Activated CD8-positive, alpha-beta memory T cell treated with anti-CD3 and anti-CD28 coated beads for 48 hours (primary cell): ENCODE measurements at regions not wholly inside any gene's neighbourhood (a gene's known extent, or its start where the extent isn't known, plus 50 kb on each side); places are given as distances from the start of the nearest gene placed in this dataset.
"Not testable (repeated sequence)": the region's sequence is repeated elsewhere in the genome, so short reads cannot be mapped to it uniquely, and the experiment has no call there.

Experiments used
- DNase-seq, 3 experiments: peaks; one replicate each; pipeline ENCODE4 v3.0.0-alpha.2; 2020; ENCODE audit warnings: low read depth in 2 of 3, low spot score in 2 of 3

DNA sequence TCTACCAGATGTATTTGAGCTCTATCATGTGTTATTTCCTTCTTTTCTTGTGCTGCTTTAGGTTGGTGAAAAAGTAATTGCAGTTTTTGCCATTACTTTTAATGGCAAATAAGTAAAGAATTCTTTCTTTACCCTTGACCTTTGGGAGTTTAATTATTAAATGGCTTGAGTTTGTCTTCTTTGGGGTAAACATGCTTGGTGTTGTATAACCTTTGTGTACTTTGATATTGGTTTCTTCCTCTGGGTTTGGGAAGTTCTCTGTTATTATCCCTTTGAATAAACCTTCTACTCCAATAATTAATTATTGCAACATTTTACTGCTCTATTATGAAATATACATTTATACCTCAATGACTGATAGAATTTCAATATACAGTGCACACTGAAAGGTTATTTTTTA, 709.4 kb downstream of the PCDH17 start:
- DNase-seq: no peak

DNA sequence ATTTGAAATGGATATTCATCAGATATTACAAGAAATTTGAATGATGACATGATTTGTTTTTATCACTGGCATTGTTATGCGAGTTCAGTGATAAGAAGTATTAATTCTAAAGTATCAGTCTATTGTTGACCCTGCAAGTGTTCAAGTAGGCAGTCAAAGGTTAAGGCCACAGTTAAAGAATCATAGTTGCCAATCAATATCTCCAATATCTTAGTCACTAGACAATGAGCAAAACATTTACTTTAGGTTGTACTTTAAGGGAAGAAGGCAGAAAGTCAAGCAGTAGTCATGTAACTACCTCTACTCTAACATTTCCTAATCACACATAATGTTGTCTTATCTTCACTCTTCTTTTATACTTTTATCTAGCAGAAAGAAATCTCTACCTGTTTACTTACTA, 709.8 kb downstream of the PCDH17 start:
- no peak for DNase-seq

DNA sequence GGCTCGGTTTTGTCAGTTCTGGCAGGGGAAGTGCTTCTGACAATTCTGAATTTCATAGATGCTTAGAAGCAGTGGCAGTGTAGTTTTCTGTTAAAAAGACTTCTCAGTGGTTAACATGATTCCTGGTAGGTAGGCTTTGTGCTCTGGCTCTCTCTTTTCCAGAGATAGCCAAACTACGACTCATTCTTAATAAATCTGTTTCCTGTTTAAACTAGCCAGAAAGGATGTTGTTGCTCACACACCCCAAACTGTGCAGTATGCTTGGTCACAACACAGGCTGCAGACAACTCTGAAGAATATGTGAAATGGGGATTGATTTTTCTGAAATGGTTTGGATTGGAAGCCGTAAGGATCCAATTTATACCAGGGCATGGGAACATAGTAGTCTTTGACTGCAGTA, 711.5 kb downstream of the PCDH17 start:
- DNase-seq: no peak

DNA sequence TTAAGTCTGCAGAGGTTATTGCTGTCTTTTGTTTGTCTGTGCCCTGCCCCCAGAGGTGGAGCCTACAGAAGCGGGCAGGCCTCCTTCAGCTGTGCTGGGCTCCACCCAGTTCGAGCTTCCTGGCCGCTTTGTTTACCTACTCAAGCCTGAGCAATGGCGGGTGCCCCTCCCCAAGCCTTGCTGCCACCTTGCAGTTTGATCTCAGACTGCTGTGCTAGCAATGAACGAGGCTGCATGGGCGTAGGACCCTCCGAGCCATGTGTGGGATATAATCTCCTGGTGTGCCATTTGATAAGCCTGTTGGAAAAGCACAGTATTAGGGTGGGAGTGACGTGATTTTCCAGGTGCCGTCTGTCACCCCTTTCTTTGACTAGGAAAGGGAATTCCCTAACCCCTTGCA, 720.6 kb downstream of the PCDH17 start:
- DNase-seq: not testable (repeated sequence)

DNA sequence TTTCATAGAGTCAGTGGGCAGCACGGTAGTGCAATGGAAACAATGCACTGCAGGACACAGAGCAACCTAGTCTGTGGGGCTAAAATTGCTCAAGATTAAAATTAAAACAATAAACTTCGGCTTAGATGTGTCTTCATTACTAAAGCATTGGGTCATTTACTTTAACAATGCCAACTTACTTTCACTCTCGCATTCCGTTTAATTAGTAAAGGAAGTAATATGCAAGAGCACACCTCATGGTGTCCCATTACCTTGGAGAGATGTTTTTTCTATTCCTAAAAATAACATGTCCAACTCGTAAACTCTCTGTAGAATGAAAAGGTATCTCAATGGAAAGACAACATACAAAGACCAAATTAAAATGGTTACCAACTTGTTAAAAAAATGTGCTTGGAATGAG, 738.4 kb downstream of the PCDH17 start:
- no peak for DNase-seq

DNA sequence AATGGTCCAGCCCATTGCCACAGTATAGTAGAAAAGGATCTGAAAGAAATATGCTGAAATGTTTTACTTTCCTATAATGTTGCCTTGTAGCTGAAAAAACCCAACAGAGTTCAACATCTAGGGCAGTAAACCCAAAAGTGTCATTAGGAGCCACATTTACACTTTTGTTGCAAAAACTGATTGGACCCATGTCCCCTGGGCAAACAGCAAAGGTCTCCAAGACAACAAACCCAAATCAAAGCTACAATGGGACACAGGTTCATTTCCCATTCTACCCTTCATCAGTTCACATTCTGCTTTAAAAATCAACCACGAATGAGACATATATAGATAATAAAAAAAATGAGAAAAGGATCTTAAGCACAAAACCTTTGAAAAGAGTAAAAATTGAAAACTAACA, 744.8 kb downstream of the PCDH17 start:
- DNase-seq: no peak

DNA sequence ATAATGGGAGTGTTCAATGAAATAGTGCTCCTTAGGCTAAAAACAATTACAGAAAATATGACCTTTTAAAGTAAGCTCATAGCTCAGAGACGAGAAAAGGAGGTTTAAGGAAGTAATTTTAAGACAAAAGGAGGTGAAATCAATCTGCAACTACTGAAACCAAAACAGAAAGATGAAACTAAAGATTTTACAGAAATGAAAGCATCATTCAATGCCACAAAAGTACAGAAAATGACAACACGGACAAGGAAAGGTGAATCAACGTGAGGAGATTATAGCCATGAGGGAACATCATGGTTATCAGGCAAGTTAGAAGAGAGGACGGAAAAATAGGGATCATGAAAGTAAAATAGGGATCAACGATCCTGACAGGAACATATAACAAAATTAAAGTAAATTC, 745.2 kb downstream of the PCDH17 start:
- no peak for DNase-seq

DNA sequence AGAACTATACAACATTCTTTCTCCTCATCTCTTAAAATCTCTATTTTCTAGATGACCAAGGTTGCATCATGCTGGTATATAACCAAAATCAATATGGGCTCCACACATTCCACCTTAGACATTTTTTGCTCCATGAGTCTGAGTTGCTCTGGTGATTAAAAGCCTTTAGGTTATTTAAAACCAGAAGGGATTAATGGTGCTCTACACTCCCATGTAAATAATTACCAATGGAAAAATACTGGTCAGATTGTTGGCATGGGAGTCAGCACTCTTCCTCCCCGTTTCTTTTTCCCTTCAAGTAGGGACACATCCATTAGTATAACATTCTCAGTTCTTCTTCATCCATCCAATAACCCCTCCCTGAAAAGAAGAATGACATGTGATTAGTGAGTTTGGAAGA, 747.7 kb downstream of the PCDH17 start:
- no peak for DNase-seq

DNA sequence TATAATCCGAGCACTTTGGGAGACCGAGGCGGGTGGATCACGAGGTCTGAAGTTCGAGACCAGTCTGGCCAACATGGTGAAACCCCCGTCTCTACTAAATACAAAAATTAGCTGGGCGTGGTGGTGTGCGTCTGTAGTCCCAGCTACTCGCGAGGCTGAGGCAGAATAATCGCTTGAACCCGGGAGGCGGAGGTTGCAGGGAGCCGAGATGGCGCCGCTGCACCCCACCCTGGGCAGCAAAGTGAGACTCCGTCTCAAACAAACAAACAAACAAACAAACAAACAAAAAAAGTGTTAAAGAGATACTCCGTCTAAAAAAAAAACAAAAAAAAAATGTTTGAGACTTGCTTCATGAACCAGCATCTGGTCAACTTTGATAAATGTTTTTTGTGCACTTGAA, 753.8 kb downstream of the PCDH17 start:
- not testable (repeated sequence) for DNase-seq

DNA sequence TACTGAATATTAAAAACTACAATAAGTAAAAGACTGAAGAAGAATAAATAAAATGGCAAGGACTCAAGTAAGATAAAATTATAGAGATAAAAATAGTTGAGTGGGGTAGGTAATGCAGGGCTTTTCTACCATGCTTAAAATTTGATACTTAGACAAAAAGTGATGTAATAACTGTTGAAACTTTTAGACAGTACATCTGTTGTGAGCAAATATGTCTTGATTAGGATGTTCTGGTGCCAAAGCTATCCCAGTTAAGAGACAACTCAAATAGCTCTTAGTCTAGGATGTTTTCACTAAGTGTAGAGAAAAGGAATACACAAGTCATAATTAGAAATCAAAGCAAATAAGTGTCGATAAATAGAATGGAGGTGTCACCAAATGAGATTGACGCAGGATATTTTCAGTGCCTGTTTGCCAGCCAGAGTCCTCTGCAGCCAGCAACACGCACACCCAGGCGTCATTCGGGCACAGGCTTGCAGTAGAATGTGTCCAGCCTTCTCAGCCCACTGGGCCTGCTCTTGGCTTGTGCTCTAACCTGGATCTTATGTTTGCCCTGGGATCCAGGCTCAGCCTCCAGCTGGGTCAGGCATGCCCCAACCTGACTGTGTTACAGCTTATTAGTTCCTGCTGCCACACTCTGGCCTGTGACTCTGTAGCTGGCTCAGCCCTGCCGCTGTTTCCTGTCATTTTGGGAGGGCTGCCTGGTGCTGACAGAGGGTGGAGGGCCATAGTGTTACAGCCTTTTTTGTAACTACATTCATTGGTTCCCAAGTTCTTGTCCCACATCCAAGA, 766.2 kb downstream of the PCDH17 start:
- no peak for DNase-seq

DNA sequence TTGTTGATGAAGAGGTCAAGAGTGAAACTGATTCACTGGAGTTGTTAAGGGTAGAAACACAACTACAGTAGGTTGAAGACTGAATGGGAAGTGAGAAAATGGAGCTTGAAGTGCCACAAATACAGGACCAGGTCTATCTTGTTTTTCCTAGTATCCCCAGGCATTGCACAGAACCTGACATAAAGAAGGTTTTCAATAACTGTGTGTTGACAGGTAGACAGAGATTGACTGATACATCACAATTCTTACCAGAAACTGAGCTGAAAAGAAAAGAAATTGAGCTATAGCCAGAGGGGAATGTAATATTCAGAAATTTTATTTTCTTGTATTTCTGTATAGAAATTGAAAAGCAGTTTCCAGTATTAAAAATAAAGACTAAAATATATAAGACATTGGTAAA, 767.7 kb downstream of the PCDH17 start:
- DNase-seq: no peak

DNA sequence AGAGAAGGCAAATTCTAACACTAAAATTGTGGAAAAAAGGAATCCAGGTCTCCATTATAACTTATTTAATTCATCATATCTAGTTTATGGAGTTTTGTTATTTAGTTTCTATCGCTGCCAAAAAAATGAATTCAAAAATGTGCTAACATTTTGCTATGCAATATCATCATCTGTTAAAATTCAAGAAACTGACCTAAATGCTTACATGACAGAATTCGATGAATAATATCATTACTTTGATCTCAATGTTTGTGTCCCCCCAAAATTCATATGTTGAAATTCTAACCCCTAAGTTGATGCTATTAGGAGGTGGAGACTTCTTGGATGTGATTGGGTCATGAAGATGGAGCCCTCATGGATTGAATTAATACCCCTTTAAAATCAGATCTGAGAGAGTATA, 775.0 kb downstream of the PCDH17 start:
- no peak for DNase-seq

DNA sequence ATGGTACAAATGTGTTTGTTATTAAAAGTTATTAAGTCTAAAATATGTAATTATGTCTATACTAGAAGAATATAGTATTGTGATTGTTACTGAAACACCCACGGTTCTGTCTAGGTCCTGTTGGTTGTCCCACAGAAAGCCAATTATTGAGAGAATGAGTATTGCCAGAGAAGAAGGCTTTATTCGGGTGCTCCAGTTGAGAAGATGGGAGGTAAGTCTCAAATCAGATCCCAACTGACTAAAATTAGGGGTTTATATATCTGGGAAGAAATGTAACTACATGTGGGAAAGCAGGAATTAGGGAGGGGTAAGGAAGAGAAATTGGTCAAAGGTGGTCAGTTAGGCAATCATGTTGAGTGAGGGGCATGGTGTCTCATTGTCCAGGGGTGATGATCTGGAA, 798.4 kb downstream of the PCDH17 start:
- no peak for DNase-seq

DNA sequence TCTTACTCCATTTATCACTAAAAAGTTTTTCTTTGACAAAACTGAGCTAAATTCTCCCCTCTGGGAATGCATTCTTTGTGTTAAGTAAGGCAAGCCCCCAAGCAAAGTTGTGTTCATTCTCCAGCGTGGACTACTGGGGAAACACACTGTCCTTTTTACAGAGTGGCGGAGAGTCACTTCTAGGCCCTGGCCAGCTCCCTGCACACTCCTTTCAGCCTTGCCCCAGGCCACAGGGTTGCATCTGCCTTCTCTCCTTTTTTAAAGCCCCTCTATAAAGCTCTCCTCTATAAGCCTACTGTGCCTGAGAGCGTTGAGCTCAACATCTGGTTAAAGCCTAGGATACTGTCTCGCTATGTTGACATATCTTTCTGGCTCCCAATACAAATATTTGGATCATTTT, 803.4 kb downstream of the PCDH17 start:
- DNase-seq: no peak

DNA sequence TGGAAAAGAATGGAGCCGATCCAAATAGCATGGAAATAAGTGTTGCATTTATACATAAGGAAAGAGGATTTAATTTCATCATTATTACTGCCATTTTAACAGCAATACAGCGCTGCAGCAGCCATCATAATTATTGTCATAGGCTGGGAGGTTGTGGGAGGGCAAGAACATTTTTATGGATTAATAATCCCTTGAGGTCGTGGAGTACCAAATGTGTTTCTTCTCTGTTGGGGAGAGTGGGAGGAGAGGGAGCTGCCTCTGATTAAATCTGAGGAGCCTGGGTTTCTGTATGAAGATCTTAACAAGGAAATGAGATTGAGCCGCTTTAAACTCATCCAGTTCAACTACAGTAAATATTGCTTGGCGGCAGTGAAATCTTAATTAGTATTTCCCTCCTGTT, 805.9 kb downstream of the PCDH17 start:
- DNase-seq: no peak

DNA sequence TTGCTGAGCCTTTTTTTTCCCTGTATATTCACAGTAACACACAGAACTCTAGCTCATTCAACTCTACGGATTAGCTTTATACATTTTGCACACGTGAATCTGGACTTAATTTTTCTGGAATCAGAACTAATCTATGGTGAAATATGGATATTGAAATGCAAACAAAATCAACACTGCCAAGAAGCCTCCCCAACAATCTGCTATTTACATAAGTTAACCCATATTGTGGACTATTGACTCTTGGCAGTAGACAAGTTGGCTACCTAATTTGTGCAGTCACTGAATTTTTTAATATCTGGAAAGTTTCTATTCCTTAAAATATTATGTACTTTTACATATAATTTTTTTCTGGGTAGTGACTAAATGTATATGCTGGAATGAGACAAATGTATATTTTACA, 815.4 kb downstream of the PCDH17 start:
- DNase-seq: no peak

DNA sequence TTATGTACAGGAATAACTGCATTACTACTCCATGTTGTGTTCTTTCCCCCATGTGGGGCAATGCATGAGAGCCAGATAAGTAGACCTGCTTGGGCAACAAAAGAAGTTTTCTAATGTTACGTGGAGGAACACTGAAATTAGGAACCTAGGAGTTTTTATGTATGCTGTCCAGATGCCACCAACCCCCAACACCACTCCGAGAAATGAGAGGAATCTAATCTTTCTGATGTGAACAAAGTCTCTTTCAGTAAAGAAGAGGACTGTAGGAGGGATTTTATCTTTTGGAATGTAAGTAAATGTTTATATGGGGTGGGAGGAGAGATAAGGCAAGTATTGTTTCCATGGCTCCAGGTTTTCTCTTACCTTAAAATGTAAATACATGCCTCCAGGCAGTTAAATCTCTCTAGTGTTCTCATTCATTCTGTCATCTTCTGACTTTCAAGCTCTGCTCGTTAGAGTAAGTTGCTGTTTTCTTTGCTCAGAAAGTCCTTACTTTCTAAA, 820.6 kb downstream of the PCDH17 start:
- no peak for DNase-seq

DNA sequence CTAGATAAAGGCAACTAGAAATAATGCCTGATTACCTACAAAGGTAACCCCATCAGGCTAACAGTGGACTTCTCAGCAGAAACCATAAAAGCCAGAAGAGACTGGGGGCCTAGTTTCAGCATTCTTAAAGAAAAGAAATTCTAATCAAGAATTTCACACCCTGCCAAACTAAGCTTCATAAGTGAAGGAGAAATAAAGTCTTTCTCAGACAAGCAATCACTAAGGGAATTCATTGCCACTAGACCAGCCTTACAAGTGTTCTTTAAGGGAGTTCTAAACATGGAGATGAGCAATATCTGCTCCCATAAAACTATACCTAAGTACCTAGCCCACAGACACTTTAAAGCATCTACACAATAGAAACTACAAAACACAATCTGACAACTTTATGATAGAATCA, 823.5 kb downstream of the PCDH17 start:
- no peak for DNase-seq

DNA sequence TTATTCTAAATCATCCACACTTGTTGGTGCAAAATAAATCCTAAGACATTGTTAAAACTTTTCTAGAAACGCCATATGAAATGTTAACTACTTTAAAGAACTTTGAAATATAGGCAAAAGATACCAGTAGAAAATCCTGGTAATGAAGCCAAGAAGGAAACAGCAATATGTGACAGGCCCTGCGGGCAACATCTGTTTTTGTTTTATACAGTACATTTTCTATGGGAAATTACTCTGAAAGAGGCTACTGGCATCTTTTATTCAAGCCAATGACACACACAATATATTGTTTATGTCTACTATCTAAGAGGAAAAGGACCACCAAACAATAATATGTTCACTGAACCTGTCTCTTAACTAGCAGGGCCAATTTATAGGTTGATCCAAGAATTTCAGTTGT, 829.7 kb downstream of the PCDH17 start:
- DNase-seq: no peak

DNA sequence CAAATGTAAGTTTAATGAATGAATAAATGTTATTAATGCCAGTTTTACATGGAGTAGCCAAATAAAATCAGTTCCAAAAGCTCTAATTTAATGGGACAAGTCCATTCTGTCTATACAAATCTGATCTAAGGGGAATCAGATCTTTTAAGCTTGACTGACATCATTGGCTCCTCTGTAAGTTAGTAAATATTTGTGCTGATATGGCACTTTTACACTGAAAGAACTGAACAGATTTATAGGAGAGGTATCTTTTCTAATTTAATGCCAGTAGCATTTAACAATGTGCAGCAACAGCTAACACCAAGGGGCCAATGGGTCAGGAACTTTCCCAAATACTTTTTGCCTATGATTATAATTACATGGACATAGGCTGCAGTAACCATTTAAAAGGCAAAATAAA, 832.3 kb downstream of the PCDH17 start:
- no peak for DNase-seq

DNA sequence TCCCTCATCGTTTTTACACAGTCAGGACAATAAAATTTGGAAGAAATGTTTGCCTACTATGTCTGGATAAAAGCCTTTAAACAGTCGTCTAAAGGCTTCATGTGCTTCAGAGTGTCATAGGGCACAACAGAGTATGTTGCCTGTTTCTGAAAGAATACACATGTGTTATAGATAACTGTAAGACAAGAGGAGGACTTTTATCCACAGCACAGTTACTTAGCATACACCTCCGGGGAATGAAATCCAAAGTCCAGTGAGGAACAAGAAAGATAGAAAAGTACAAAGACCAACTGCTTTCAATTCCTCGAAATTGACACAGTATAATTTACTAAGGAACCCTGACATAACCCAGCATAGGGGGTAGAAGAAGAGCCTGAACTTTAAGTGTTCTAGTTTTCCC, 835.6 kb downstream of the PCDH17 start:
- no peak for DNase-seq

DNA sequence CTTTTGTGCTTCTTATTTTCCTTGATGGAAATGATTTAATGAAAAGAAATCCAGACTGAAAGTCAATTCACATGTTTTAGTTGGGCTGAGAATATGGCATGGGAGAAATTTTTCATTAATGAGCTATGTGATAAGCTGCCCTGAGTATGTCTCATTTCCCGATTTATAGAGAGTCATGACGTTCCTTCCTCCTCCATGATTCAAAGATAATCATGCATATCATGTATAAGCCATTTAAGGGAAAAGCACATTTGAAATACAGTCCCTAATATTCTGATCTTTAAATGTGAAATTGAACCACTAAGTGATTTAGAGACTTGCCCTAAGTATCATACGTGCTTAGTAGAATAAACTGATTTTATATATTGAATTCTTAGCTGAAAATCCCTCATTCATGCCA, 840.9 kb downstream of the PCDH17 start:
- DNase-seq: no peak

DNA sequence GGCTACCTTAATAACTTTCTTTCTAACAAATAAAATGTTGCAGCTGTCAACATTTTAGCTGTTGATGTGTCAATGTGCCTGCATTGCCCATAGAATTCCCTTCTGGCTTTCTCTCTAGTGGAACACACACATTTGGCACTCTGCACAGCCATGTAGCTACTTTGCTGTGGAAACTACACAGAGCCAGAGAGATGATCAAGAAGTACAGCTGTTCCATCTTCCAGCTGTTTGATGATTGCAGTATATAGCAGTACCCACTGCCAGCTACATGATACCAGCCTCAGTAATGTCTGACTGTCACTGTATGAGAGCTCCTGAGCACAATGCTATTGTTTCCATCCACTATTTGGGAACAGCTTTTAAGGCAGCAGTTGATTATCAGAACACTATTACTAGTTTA, 843.0 kb downstream of the PCDH17 start:
- DNase-seq: no peak
